ENCODE measurements at regions not wholly inside any gene's neighbourhood (a gene's known extent, or its start where the extent isn't known, plus 50 kb on each side); places are given as distances from the start of the nearest gene placed in this dataset. TPM values are rescaled to one million over a fixed set of nuclear protein-coding genes. Genes with fewer than 3 reads are reported as not detected.
A peak's percentile ranks its signal among the peaks of the same experiment; 100 is the strongest.

DNA sequence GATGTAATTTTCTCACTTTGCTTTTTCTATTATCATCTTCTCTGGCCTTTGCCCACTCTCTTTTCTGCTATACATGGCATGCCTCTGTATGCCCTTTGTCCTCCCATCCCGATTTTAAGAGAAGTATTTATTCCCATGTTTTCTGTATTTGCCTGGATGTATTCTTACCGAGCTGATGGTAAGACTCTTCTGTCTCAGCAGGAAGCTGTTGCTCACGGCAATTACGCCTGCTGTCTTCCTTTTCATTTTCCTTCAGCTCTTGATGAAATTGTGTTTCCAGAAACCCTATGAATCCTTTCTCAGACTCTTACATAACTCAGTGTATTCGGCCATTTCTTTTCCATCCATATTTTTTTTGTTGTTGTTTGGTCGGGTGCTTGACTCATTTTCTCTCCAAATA is 121.6 kb downstream of the SP3 start:
- DNase-seq: no peak
- Histone ChIP-seq H3K9me3 (no peaks in the 10 kb centered on the region), H3K4me1 (no peaks in the 10 kb centered on the region), H3K27ac (no peak overlapping the region), H3K36me3 (no peaks in the 10 kb centered on the region), H3K27me3 (no peaks in the 10 kb centered on the region), H3K4me3 (no peak overlapping the region)
- intact Hi-C loops (cut with DNase I; ENCODE audit: low total_unique reads): no loop called here
- no peak for TF ChIP-seq POLR2A (IDR thresholded peaks at IDR 0.05)
- TF ChIP-seq, protein P1, sequence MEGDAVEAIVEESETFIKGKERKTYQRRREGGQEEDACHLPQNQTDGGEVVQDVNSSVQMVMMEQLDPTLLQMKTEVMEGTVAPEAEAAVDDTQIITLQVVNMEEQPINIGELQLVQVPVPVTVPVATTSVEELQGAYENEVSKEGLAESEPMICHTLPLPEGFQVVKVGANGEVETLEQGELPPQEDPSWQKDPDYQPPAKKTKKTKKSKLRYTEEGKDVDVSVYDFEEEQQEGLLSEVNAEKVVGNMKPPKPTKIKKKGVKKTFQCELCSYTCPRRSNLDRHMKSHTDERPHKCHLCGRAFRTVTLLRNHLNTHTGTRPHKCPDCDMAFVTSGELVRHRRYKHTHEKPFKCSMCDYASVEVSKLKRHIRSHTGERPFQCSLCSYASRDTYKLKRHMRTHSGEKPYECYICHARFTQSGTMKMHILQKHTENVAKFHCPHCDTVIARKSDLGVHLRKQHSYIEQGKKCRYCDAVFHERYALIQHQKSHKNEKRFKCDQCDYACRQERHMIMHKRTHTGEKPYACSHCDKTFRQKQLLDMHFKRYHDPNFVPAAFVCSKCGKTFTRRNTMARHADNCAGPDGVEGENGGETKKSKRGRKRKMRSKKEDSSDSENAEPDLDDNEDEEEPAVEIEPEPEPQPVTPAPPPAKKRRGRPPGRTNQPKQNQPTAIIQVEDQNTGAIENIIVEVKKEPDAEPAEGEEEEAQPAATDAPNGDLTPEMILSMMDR (IDR thresholded peaks at IDR 0.05): no peak

DNA sequence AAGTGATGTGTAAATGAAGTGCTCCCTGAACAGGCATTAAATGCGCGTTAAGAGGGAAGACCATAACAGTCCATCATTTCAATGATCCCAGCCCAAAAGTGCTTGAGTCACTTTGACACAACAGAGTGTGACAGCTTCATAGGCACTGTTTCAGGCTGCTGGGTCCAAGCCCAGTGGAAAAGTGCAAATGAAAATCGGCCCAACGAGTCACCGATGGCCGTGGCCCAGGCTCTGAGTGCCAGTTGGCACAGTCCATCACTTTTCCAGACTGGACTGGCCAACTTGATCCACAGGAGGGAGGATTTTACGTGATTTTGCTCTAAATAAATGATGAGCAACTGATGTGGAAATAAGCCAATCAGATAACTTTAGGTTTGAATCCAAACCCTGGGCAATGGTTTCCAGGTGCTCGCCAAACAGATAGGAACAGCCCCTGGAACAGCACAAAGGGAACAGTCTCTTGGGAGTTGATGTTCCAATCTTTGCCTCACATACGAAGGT is 114.0 kb downstream of the SP3 start:
- peak; percentile 77 to 86 for DNase-seq
- Histone ChIP-seq H3K9me3 (no peaks in the 10 kb centered on the region), H3K27ac (peak overlapping the region; percentile 6 to 38), H3K36me3 (no peaks in the 10 kb centered on the region), H3K4me3 (no peak overlapping the region), H3K4me1 (peaks cover 6 to 7% of the 10 kb centered on the region in 2 donors), H3K27me3 (no peaks in the 10 kb centered on the region)
- TF ChIP-seq POLR2A (IDR thresholded peaks at IDR 0.05): no peak
- TF ChIP-seq, protein P1 (IDR thresholded peaks at IDR 0.05): no peak
- intact Hi-C loops (cut with DNase I; ENCODE audit: low total_unique reads): no loop called here

DNA sequence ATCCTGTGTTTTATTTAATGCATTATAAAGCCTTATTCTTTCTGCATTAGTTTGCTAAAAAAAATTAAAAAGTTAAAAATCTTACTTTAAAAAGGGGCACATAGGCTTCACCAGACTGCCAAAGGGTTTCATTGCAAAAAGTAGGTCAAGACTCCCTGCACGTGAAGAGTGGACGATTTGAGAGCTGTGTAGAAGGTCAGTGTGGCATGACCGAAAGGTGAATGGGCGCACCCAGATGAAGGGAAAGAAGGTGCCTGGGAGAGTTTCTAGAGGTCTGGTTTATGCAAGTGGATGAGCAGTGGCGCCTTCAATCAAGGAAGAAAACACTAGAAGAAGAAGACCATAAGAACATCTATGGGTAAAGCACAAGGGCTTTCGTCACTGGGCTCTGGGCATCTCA is 111.0 kb downstream of the SP3 start:
- TF ChIP-seq POLR2A (IDR thresholded peaks at IDR 0.05): no peak
- TF ChIP-seq, protein P1 (IDR thresholded peaks at IDR 0.05): no peak
- H3K27ac ChIP-seq: no peak overlapping the region
- intact Hi-C loops (cut with DNase I; ENCODE audit: low total_unique reads): no loop called here

DNA sequence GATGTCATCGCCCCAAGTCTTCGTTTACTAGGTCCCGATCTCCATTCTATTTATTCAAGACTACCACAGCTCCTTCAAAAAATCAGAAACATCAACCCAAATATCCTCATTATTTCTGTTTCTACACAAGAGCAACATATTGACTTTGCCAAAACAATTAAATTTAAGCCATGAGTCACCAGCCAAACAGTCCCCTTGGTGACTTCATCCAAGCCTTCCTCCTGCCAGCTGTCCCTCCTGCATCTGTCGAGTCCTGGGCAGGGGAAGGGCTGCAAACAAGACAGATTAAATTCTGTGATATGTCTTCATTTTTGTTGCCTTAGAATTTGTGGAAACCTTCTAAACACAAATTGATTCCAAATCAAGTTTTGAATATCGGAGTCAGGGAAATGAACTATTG is 110.3 kb downstream of the SP3 start:
- Histone ChIP-seq H3K27ac (no peak overlapping the region), H3K27me3 (no peaks in the 10 kb centered on the region), H3K4me1 (peaks cover 6 to 7% of the 10 kb centered on the region in 2 donors), H3K9me3 (no peaks in the 10 kb centered on the region), H3K36me3 (no peaks in the 10 kb centered on the region), H3K4me3 (no peak overlapping the region)
- intact Hi-C loops (cut with DNase I; ENCODE audit: low total_unique reads): no loop called here
- peak in 1 of 2 donors; percentile 36 for DNase-seq
- TF ChIP-seq, protein P1 (IDR thresholded peaks at IDR 0.05): no peak

More for the DNA sequence above, 111.0 kb downstream of the SP3 start:
- H3K4me1 ChIP-seq: peaks cover 6 to 7% of the 10 kb centered on the region in 2 donors
- H3K4me3 ChIP-seq: no peak overlapping the region
- DNase-seq: no peak
- no peaks in the 10 kb centered on the region for H3K27me3 ChIP-seq
- H3K9me3 ChIP-seq: no peaks in the 10 kb centered on the region
- H3K36me3 ChIP-seq: no peaks in the 10 kb centered on the region

DNA sequence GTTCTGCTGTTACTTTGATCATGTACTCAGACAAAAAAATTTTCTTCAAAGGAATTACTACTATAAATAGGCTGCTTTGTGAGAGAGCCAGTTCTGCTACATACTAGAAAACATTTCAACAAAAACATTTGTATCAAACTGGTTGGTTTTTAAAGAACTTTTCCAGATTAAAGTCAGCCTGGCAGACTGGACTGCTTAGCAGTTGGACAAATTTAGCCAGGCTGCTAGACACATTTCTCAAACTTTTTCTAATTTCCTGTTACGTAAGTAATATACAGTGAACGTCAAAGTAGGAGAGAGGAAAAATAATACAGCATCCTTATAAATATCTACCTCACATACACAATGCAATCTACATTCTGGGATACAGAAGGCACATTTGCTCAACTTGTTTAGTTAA is 109.5 kb downstream of the SP3 start:
- intact Hi-C loops (cut with DNase I; ENCODE audit: low total_unique reads): no loop called here
- H3K4me1 ChIP-seq: peaks cover 6% of the 10 kb centered on the region in 2 donors

More for the DNA sequence above, 109.5 kb downstream of the SP3 start:
- Histone ChIP-seq H3K4me3 (no peak overlapping the region), H3K9me3 (no peaks in the 10 kb centered on the region), H3K27me3 (no peaks in the 10 kb centered on the region), H3K36me3 (no peaks in the 10 kb centered on the region), H3K27ac (no peak overlapping the region)
- TF ChIP-seq, protein P1 (IDR thresholded peaks at IDR 0.05): no peak
- no peak for TF ChIP-seq POLR2A (IDR thresholded peaks at IDR 0.05)
- no peak for DNase-seq

Small RNAs in the stretch of these regions (small RNA-seq; reads per million reads assigned to genes)
- gene AC013410.2: not detected
